Left ventricle myocardium inferior (tissue), 1 donor: ENCODE measurements at regions not wholly inside any gene's neighbourhood (a gene's known extent, or its start where the extent isn't known, plus 50 kb on each side); places are given as distances from the start of the nearest gene placed in this dataset.

ENCODE experiments used
- DNase-seq: peaks from one replicate; pipeline ENCODE4 v3.0.0-alpha.2; 2020
- H3K27ac ChIP-seq: fragments of 200-600 bp; replicated peaks from 2 replicates; pipeline ENCODE4 v1.8.0; 2021
- H3K27me3 ChIP-seq: fragments of 200-600 bp; 2 replicates; pipeline ENCODE4 v1.8.0; 2021; ENCODE audit warnings: low read depth
- H3K36me3 ChIP-seq: fragments of 200-600 bp; 2 replicates; pipeline ENCODE4 v1.8.0; 2021
- H3K4me1 ChIP-seq: fragments of 200-600 bp; 2 replicates; pipeline ENCODE4 v1.8.0; 2021
- H3K4me3 ChIP-seq: fragments of 200-600 bp; 2 replicates; pipeline ENCODE4 v1.8.0; 2021; ENCODE audit warnings: mild to moderate bottlenecking, moderate library complexity
- H3K9me3 ChIP-seq: fragments of 200-600 bp; replicated peaks from 2 replicates; pipeline ENCODE4 v1.8.0; 2021
- intact Hi-C: fragments of 100-400 bp; cut with micrococcal nuclease; formaldehyde crosslinking; loops from one replicate; pipeline ENCODE4 v1.11.0; 2022
- TF ChIP-seq, protein P1 (sequence below): fragments of 200-600 bp; IDR thresholded peaks from 2 replicates; pipeline ENCODE4 v1.8.0; 2021; ENCODE audit warnings: antibody characterized with exemption, mild to moderate bottlenecking, borderline replicate concordance
- donor health status: DM: no; HTN: yes; CAD: no; lungs with severe emphysema.

DNA sequence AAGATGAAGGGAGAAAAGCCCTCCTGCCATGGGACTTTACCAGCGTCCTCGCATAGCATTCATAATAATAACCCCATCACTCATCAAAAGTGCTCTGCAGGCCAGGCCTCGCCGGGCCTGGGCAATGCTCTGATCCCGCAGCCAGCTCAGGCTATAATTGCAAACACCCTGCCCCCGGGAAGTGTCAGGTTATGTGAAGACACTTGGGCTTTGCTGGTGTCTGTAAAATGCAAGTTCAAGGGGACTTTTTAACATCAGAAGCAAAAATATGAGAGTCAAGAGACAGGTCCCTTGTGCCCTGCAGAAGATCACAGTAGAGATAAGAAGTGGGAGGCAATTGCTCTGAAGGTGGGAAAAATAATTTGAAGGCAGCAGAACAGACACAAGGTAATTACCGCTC is 381.0 kb downstream of the MAFB start:
- no peak for DNase-seq
- intact Hi-C loops, result no loop called here
- Histone ChIP-seq H3K9me3 (no peaks in the 10 kb centered on the region), H3K4me3 (no peak overlapping the region), H3K4me1 (no peaks in the 10 kb centered on the region), H3K27me3 (no peaks in the 10 kb centered on the region), H3K36me3 (no peaks in the 10 kb centered on the region), H3K27ac (no peak overlapping the region)
- TF ChIP-seq, protein P1, sequence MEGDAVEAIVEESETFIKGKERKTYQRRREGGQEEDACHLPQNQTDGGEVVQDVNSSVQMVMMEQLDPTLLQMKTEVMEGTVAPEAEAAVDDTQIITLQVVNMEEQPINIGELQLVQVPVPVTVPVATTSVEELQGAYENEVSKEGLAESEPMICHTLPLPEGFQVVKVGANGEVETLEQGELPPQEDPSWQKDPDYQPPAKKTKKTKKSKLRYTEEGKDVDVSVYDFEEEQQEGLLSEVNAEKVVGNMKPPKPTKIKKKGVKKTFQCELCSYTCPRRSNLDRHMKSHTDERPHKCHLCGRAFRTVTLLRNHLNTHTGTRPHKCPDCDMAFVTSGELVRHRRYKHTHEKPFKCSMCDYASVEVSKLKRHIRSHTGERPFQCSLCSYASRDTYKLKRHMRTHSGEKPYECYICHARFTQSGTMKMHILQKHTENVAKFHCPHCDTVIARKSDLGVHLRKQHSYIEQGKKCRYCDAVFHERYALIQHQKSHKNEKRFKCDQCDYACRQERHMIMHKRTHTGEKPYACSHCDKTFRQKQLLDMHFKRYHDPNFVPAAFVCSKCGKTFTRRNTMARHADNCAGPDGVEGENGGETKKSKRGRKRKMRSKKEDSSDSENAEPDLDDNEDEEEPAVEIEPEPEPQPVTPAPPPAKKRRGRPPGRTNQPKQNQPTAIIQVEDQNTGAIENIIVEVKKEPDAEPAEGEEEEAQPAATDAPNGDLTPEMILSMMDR, result no peak

- H3K36me3 ChIP-seq, result no peaks in the 10 kb centered on the region
- no peaks in the 10 kb centered on the region for H3K4me1 ChIP-seq
- intact Hi-C loops, result no loop called here
- H3K27ac ChIP-seq, result no peak overlapping the region
- no peaks in the 10 kb centered on the region for H3K27me3 ChIP-seq
- DNase-seq, result no peak
- H3K4me3 ChIP-seq, result no peak overlapping the region
- no peaks in the 10 kb centered on the region for H3K9me3 ChIP-seq
- TF ChIP-seq, protein P1, result no peak
Measured at GRCh38 chr20:40307268-40307667, 381.8 kb downstream of the MAFB start.

GRCh38 chr20:40305303-40305702 is 383.7 kb downstream of the MAFB start:
- intact Hi-C loops, result no loop called here
- DNase-seq, result no peak
- Histone ChIP-seq H3K4me1 (no peaks in the 10 kb centered on the region), H3K4me3 (no peak overlapping the region), H3K27me3 (no peaks in the 10 kb centered on the region), H3K27ac (no peak overlapping the region), H3K36me3 (no peaks in the 10 kb centered on the region), H3K9me3 (no peaks in the 10 kb centered on the region)
- TF ChIP-seq, protein P1, result no peak

DNA sequence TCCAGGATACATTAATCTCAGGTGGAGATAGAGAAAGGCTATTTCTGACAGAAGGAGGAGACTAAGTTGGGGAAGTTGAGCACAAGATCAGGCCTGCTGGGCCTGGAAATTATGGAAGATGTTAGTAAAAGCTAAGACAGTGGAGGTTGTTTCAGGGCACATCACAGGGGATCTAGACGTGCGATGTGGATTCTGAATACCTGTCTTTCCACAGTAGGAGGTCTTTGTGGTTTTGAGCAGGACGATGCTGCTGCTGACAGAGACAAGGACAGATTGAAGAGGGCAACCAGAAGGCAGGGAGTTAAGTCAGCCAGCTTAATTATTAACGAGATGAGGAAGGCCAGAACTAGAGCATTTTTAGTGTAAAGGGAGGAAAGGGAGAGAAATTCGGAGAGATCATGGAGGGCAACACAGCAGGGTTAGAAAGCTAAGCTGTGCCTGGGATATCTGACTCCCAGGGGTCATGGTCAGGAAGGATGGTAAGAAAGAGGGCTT is 384.9 kb downstream of the MAFB start:
- Histone ChIP-seq H3K4me1 (no peaks in the 10 kb centered on the region), H3K36me3 (no peaks in the 10 kb centered on the region), H3K27me3 (no peaks in the 10 kb centered on the region), H3K4me3 (no peak overlapping the region), H3K27ac (no peak overlapping the region), H3K9me3 (no peaks in the 10 kb centered on the region)
- no peak for DNase-seq
- intact Hi-C loops, result no loop called here
- TF ChIP-seq, protein P1, result no peak

- Histone ChIP-seq H3K36me3 (no peaks in the 10 kb centered on the region), H3K9me3 (peaks cover 18% of the 10 kb centered on the region), H3K4me3 (no peak overlapping the region), H3K27ac (peak overlapping the region; percentile 57), H3K4me1 (peaks cover 23% of the 10 kb centered on the region), H3K27me3 (no peaks in the 10 kb centered on the region)
- DNase-seq, result no peak
- intact Hi-C loops, result no loop called here
- TF ChIP-seq, protein P1, result no peak
Measured at GRCh38 chr20:40294747-40295146, 394.3 kb downstream of the MAFB start.

- DNase-seq, result no peak
- peak overlapping the region; percentile 57 for H3K27ac ChIP-seq
Measured at GRCh38 chr20:40294175-40294574, 394.9 kb downstream of the MAFB start.

More at GRCh38 chr20:40294175-40294574, 394.9 kb downstream of the MAFB start:
- H3K9me3 ChIP-seq, result peaks cover 18% of the 10 kb centered on the region
- no peaks in the 10 kb centered on the region for H3K36me3 ChIP-seq
- no peak overlapping the region for H3K4me3 ChIP-seq
- H3K4me1 ChIP-seq, result peaks cover 23% of the 10 kb centered on the region
- no peaks in the 10 kb centered on the region for H3K27me3 ChIP-seq
- intact Hi-C loops, result no loop called here
- TF ChIP-seq, protein P1, result no peak
